BJ (cell line): ENCODE measurements at regions not wholly inside any gene's neighbourhood (a gene's known extent, or its start where the extent isn't known, plus 50 kb on each side); places are given as distances from the start of the nearest gene placed in this dataset.

Experiments
- CTCF ChIA-PET: fragments of 350-600 bp; formaldehyde crosslinking; extraction: SDS; loops from one replicate; lab custom pipeline; 2021; ENCODE audit warnings: antibody characterized with exemption, inconsistent platforms; lab: Yijun Ruan, JAX
- POLR2A ChIA-PET: fragments of 300-600 bp; sonication (Branson Sonifier 250); formaldehyde crosslinking; extraction: SDS; loops from one replicate; lab custom pipeline; 2021; ENCODE audit warnings: antibody characterized with exemption; lab: Charles Lee
- DNase-seq: peaks from one replicate; pipeline ENCODE4 v3.0.0-alpha.2; 2011; ENCODE audit warnings: low read depth
- H3K27me3 ChIP-seq: 2 replicates; pipeline ENCODE4 v1.6.0; 2011; ENCODE audit warnings: low read length; ENCODE audit not compliant: control insufficient read depth, insufficient read depth
- H3K36me3 ChIP-seq: 2 replicates; pipeline ENCODE4 v1.5.1; 2011; ENCODE audit warnings: low read length; ENCODE audit not compliant: control insufficient read depth, insufficient read depth
- H3K4me3 ChIP-seq: 2 replicates; pipeline ENCODE4 v1.5.1; 2011; ENCODE audit warnings: low read depth, mild to moderate bottlenecking, control low read depth, low read length
- TF ChIP-seq, protein P1 (sequence below): IDR thresholded peaks from 2 replicates; pipeline ENCODE4 v1.5.1; 2011; ENCODE audit warnings: low read depth, mild to moderate bottlenecking, control low read depth, inconsistent platforms, low read length, moderate library complexity; ENCODE audit not compliant: insufficient read depth

DNA sequence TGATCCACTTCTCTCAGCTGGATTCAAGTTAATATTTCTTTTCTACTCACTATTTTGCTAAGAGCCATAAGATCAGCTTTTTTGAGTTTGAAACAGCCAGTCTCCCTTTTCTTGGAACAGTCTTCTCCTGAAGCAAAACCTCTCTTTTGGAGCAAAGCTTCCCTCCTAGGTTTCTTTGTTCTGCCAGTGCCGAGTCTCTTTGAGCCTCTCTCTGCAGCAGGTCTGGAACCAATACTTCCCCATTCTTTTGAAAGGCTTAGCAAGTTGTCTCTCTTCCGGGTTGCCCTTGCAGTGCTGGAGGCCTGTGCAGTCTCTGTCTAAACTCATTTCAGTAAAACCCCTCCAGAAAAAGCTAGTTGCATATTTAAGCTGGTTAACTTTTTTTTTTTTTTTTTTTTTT is 454.8 kb downstream of the NOVA1 start:
- H3K36me3 ChIP-seq: no peaks in the 10 kb centered on the region
- no peak for DNase-seq
- H3K27me3 ChIP-seq: no peaks in the 10 kb centered on the region
- POLR2A ChIA-PET: no interaction called here
- TF ChIP-seq, protein P1, sequence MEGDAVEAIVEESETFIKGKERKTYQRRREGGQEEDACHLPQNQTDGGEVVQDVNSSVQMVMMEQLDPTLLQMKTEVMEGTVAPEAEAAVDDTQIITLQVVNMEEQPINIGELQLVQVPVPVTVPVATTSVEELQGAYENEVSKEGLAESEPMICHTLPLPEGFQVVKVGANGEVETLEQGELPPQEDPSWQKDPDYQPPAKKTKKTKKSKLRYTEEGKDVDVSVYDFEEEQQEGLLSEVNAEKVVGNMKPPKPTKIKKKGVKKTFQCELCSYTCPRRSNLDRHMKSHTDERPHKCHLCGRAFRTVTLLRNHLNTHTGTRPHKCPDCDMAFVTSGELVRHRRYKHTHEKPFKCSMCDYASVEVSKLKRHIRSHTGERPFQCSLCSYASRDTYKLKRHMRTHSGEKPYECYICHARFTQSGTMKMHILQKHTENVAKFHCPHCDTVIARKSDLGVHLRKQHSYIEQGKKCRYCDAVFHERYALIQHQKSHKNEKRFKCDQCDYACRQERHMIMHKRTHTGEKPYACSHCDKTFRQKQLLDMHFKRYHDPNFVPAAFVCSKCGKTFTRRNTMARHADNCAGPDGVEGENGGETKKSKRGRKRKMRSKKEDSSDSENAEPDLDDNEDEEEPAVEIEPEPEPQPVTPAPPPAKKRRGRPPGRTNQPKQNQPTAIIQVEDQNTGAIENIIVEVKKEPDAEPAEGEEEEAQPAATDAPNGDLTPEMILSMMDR: no peak
- CTCF ChIA-PET: no interaction called here
- H3K4me3 ChIP-seq: no peak overlapping the region

DNA sequence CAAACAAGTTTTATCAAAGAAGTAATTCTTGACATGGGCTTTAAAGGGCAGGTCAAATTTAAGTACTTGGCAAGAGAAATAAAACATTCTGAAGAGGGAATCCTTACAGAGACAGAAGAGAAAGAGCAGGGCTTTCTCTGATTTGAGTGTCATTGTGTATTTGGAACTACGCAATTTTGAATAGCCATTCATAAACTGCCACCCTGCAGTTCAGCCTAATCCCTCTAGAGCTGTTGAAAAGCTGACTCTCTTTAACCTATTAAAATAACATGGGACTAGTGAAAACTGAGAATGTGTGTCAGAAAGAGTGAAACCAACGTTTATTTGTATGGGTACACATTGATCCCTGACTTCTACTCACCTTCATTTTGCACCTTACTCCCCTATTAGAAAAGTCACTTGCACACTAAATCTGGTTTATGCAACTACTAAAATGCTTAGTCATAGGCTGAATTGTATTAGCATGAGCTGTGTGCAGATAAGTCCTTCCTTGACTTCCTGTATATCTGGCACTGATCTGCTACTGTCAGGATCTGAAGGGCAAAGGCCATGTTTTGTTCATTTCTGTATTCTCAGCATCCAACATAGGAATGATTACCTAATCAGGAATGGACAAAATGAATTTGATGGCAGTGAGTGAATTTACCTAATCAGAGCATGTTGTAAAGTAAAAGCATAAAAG is 458.9 kb downstream of the NOVA1 start:
- ChIA-PET POLR2A (no interaction called here), CTCF (no interaction called here)
- no peak overlapping the region for H3K4me3 ChIP-seq
- H3K27me3 ChIP-seq: no peaks in the 10 kb centered on the region
- TF ChIP-seq, protein P1: no peak
- H3K36me3 ChIP-seq: no peaks in the 10 kb centered on the region
- DNase-seq: no peak

DNA sequence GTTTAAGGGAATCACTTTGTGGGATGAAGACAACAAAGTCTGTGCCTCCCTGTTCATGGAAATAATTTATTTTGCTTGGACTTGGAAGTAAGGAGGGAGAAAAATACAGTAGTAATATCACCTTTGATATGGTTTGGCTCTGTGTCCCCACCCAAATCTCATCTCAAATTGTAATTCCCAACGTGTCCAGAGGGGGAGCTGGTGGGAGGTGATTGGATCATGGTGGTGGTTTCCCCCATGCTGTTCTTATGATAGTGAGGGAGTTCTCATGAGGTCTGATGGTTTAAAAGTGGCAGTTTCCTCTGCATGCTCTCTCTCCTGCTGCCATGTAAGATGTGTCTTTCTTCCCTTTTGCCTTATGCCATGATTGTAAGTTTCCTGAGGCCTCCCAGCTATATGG is 460.7 kb downstream of the NOVA1 start:
- Histone ChIP-seq H3K36me3 (no peaks in the 10 kb centered on the region), H3K4me3 (no peak overlapping the region), H3K27me3 (no peaks in the 10 kb centered on the region)
- TF ChIP-seq, protein P1: no peak
- POLR2A ChIA-PET: no interaction called here
- CTCF ChIA-PET: no interaction called here
- DNase-seq: no peak

DNA sequence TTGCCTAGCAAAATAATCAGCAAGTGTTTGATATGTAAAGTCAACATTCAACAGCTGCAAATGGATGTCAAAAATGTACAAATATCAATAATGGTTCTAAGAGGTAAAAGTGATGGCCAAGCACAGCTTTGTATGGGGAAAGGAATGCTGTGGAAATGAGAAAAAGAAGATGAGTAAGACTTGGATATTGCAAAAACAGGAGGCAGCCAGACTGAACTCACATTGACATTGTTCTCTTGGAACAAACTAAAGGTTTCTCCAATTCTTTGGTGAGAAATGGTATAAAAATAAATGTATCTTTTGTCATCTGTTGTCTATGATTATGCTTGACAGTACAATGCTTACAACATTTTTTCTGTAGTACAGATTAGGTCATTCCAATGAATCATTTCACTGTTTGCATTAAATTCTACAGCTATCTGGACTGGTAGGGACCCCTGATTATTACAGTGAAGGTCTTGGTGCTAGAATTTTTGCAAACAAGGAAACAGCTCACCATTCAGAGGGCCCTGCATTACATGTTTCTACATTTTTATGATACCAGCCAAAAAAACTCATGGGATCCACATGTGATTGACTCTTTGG is 465.7 kb downstream of the NOVA1 start:
- DNase-seq: no peak
- Histone ChIP-seq H3K4me3 (no peak overlapping the region), H3K36me3 (no peaks in the 10 kb centered on the region), H3K27me3 (no peaks in the 10 kb centered on the region)
- CTCF ChIA-PET: no interaction called here
- TF ChIP-seq, protein P1: no peak
- POLR2A ChIA-PET: no interaction called here

DNA sequence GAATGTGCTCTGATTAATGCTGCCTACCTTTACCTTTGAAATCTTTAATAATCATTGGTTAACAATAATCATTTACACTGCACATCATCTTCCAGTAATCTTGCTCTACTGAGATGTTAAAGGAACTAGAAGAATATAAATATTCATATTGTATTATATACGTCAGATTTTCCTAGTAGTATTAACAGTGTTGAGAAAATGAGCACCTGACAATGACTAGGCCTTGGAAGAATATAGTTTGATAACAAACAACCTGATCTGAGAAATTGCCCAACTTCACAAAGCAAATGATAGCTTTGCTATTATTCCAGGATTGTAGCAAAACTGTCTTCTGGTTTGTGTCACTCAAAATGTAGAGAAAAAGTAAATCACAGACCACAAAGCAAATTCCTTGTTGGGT is 467.1 kb downstream of the NOVA1 start:
- no peak for DNase-seq
- Histone ChIP-seq H3K4me3 (no peak overlapping the region), H3K27me3 (no peaks in the 10 kb centered on the region), H3K36me3 (no peaks in the 10 kb centered on the region)
- CTCF ChIA-PET: no interaction called here
- POLR2A ChIA-PET: no interaction called here
- TF ChIP-seq, protein P1: no peak
